Motor neuron (in vitro differentiated cells): ENCODE measurements at regions not wholly inside any gene's neighbourhood (a gene's known extent, or its start where the extent isn't known, plus 50 kb on each side); places are given as distances from the start of the nearest gene placed in this dataset.
A peak's percentile ranks its signal among the peaks of the same experiment; 100 is the strongest.
"Not testable (repeated sequence)": the region's sequence is repeated elsewhere in the genome, so short reads cannot be mapped to it uniquely, and the experiment has no call there.

Experiments
- ATAC-seq, 8 experiments: fragments of 200-7000 bp; cut with Tn5 transposase; replicated peaks in 6 of 8; 2 replicates each; pipeline ENCODE4 v1.8.0; 2021; ENCODE audit warnings: mild to moderate bottlenecking in 8 of 8, moderate library complexity in 8 of 8
- H3K27ac ChIP-seq, 2 donors: fragments of 250-450 bp; sonication (Bioruptor Pico); 2 replicates each; pipeline ENCODE4 v1.9.0; 2021; ENCODE audit warnings: antibody characterized with exemption in 2 of 2, mild to moderate bottlenecking in 2 of 2, moderate library complexity in 1 of 2
- H3K4me1 ChIP-seq, 2 donors: fragments of 250-450 bp; sonication (Bioruptor Pico); replicated peaks in 1 of 2; 2 replicates each; pipeline ENCODE4 v1.6.1; 2021; ENCODE audit warnings: antibody characterized with exemption in 2 of 2, mild to moderate bottlenecking in 2 of 2, moderate library complexity in 1 of 2
- H3K4me3 ChIP-seq, 5 donors: fragments of 250-450 bp; sonication (Bioruptor Pico); 2 replicates each; pipeline ENCODE4 v1.9.0; 2021; ENCODE audit warnings: antibody characterized with exemption in 5 of 5, mild to moderate bottlenecking in 5 of 5, moderate library complexity in 4 of 5
- WGBS, 10 experiments: fragments of 450-650 bp; shearing (Covaris generic); methylation state at CpG; one replicate each; pipeline ENCODE4 v1.0.0; 2022; 5-methylcytosine and 5-hydroxymethylcytosine counted together
- in situ Hi-C, 9 experiments: fragments of 400-800 bp; cut with MboI; loops; one replicate each; pipeline ENCODE4 v1.15.0; 2021; ENCODE audit warnings: low sequenced_read_pairs in 9 of 9, low pct_unique_long_range_greater_than_20kb in 2 of 9; ENCODE audit not compliant: unreplicated experiment in 9 of 9

DNA sequence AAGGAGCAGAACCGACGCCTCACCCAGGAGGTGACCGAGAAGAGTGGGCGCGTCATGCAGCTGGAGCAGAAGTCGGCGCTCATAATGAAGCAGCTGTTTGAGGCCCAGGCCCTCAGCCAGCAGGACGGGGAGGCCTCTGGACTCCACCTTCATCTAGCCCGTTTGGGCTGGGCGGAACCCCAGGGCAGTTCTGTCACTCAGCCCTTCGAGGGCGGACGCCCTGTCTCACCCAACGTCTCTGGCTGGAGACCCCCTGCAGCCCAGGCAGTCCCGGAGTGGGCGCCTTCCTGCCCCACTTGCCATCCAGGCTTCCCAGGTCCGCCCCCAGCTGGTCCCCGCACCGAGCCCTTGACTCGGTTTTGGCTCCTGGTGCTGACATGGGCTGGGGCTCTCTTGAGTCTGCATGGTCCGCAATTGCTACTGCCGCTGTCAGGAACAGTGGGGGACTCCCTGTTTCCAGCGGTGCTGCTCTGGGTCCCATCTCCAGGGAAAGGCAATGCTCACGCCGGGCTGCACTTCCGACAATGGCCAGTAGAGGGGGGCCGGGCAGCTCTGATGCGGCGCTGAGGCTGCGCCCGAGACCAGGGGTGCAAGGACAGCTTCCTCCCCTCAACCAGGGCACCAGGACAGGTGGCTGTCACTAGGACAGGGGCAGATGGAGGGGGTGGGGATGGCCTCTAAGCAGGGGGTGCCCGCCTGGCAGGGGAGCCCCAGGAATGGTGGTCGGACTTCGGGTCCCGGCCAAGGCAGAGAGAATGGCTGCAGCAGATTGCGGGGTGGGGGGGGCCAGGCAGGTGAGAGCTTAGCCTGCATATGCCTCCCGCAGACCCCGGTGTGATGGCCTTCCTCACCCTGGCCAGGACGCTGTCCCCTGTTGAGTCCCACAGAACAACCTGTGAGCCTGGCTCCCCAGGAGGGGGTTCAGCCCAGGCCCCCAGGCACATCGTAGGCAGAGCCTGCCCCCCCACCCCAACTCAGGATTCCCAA, 71.2 kb upstream of the KCTD7 start:
- Histone ChIP-seq H3K4me3 (no peak overlapping the region), H3K4me1 (no peaks in the 10 kb centered on the region), H3K27ac (no peak overlapping the region)
- in situ Hi-C loops = loop anchor here in 1 of 9 experiments (25.0 kb wide), 1 partner anchor 230 kb away; no protein-coding TSS in a partner anchor
- peak; percentile 77 to 87 (median 82) for ATAC-seq
- 6 to 48% (median 20%) methylated on average over 1 to 5 of the region's 40 CpGs; no CpG with 5 or more reads in 4 of the 10 experiments for WGBS, 10 experiments

DNA sequence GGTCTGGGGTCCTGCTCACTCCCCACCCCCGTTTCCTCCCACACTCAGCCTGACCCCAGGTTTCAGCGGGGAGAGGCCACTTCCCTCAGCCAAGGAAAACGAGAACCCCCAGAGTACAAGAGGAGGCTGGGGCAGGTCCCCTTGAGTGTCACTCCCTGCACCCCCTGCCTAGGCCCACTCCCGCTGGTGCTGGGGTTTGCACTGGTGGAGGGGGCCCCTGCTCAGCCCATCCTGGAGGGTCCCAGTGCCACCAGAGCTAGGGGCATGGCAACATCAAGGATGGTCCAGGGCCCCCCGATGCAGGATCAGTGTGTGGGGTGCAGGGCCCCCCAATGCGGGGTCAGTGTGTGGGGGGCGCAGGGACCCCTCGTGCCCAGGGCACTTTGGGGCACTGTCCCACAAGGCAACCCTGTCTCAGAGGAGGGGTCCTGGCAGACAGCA, 70.5 kb upstream of the KCTD7 start:
- no peak overlapping the region for H3K4me3 ChIP-seq
- no peaks in the 10 kb centered on the region for H3K4me1 ChIP-seq
- in situ Hi-C loops = loop anchor here in 1 of 9 experiments (25.0 kb wide), 1 partner anchor 229 kb away; no protein-coding TSS in a partner anchor
- 80 to 90% methylated on average over 1 to 4 of the region's 8 CpGs; no CpG with 5 or more reads in 8 of the 10 experiments for WGBS, 10 experiments
- H3K27ac ChIP-seq = no peak overlapping the region
- ATAC-seq = peak in 4 of 8 experiments; percentile 8 to 33 (median 16)

DNA sequence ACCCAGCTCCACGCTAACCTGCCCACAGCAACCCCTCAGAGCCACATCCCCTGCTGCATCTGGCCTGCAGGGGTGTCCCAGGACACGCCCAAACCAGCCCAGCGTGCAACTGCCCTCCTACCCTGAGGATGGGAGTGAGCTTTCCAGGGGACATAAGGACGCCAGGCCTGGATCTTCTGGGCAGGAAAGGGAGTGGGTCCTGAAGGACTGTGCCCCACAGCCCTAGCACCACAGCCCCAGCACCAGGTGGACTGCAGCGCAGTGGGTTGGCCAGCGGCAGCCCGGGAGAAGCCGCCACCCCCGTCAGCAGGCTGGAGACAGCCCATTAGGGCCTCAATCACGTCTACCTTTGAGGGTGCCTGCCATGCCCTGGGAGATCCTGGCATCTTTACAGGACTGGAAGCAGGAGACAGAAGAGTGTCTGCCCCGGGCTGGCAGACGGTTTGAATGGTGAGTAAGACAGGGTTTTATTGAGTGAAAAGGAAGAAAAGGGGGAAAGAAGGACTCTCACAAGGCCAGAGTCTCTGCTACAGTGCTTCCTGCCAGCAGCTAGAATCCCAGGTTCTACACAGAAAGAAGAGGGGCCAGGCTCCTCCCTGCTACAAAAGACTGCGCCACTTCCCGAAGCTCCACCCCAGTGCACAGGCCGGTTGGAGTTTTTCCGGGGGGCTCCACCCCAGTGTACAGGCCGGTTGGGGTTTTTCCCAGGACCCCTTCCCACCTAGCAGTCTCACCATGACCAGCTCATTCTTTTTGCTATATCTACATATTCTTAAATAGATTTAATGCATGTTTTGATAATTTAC, 69.8 kb upstream of the KCTD7 start:
- Histone ChIP-seq H3K4me3 (no peak overlapping the region), H3K27ac (no peak overlapping the region), H3K4me1 (no peaks in the 10 kb centered on the region)
- peak in 6 of 8 experiments; percentile 13 to 53 (median 34) for ATAC-seq
- 40 to 92% (median 73%) methylated on average over 2 to 6 of the region's 17 CpGs; no CpG with 5 or more reads in 5 of the 10 experiments for WGBS, 10 experiments
- in situ Hi-C loops = loop anchor here in 1 of 9 experiments (25.0 kb wide), 1 partner anchor 228 kb away; no protein-coding TSS in a partner anchor

DNA sequence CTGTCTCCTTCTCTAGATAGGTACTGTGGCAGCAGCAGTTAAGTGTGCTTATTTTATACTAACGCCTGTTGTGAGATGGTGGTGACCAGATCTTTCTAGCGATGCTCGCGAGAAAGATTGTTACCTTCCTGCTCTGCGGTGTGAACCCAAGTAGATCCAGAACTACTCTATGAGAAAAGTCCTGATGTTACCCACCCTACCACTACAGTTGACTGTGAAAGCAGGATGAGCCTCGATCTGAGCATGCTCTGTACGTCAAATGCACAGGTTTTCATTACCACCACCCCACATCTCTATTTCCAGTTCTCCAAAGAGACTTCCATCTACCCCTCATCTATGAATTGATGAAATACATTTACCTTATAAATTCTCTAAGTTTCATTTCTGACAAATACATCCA, 64.6 kb upstream of the KCTD7 start:
- Histone ChIP-seq H3K4me3 (no peak overlapping the region), H3K27ac (no peak overlapping the region), H3K4me1 (no peaks in the 10 kb centered on the region)
- no peak for ATAC-seq
- WGBS, 10 experiments = 75 to 95% (median 86%) methylated on average over 1 to 7 of the region's 7 CpGs; no CpG with 5 or more reads in 2 of the 10 experiments
- in situ Hi-C loops = loop anchor here in 1 of 9 experiments (25.0 kb wide), 1 partner anchor 223 kb away; no protein-coding TSS in a partner anchor

DNA sequence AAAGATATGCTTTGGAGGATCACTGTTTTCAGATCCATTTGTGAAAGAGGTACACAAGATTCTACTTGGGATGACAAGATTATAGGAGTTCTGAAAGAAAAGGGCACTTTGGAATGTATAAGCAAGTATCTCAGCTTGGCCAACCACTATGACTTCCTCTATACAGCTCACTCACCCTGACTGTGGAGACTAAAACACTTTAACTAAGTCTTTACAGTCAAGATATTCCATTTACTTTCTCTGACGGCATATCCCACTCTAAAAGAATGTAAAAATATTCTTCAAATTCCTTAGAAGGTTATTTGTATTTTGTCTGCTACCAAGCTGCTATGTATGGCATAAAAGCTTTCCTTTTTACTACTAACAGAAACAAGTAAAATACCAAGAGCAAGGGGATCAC, 58.5 kb upstream of the KCTD7 start:
- not testable (repeated sequence) for H3K27ac ChIP-seq, H3K4me3 ChIP-seq, H3K4me1 ChIP-seq, ATAC-seq
- WGBS, 10 experiments = 43 to 100% (median 87%) methylated on average over 1 of the region's 1 CpG; no CpG with 5 or more reads in 2 of the 10 experiments
- in situ Hi-C loops = loop anchor here in 1 of 9 experiments (25.0 kb wide), 1 partner anchor 217 kb away; no protein-coding TSS in a partner anchor

DNA sequence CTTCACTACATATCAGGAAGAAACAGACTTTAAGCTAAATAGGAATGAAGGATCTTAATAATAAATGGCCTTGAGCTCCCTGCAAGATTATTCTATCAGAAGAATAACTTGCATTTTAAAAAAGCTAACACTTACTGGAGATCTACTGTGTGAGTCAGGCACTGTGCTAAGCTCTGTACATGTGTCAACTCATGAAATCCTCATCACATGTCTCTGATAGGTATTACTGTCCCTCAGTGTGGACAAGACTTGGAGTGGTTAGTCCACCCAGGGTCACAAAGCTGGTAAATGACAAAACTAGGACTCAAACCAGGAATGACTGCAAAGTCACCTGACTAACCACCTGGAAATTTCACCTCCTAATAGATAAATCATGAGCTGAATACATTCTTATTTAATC, 57.1 kb upstream of the KCTD7 start:
- no peak overlapping the region for H3K27ac ChIP-seq
- no peak overlapping the region for H3K4me3 ChIP-seq
- in situ Hi-C loops = loop anchor here in 1 of 9 experiments (25.0 kb wide), 1 partner anchor 216 kb away; no protein-coding TSS in a partner anchor
- no peak for ATAC-seq
- H3K4me1 ChIP-seq = no peaks in the 10 kb centered on the region

DNA sequence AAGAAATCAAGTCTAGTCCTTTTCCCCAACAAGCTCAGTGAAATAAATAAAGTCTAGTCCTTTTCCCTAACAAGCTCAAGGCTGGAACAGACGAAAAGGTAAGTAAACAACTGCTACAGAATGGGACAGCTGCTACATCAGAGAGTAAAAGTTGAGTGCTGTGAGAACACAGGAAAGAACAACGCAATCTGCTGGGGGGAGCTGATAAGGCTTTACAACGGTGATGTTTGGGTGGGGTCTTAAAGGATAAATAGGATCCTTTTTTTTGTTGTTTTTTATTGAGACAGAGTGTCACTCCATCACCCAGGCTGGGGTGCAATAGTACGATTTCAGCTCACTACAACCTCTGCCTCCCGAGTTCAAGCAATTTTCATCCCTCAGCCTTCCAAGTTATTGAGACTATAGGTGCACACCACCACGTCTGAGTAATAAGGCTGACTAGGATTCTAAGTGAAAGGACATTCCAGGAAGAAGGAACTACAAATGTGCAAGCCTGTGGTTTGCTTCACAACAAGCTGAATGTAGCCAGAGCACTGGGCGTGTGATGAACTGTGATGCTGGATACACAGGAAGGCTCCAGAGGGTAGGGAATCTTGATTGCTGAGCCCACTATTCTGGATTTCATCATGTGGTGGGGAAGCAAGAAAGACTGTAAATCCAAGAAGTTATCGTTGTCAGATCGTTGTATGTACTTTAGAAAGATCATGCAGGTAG, 54.7 kb upstream of the KCTD7 start:
- WGBS, 10 experiments = 82 to 100% (median 95%) methylated on average over 1 to 8 of the region's 9 CpGs; no CpG with 5 or more reads in 1 of the 10 experiments

DNA sequence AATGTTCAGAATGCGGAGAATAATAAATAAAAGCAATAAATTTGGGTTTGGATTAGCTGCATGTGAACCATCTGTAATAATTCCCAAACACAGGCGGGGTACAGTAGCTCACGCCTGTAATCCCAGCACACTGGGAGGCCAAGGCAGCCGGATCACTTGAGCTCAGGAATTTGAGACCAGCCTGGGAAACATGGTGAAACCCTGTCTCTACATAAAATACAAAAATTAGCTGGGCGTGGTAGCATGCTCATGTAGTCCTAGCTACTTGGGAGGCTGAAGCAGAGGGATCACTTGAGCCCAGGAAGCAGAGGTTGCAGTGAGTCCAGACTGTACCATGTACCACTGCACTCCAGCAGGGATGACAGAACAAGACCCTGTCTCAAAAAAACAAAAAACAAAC, 53.9 kb upstream of the KCTD7 start:
- H3K4me3 ChIP-seq, H3K4me1 ChIP-seq, H3K27ac ChIP-seq: not testable (repeated sequence)
- WGBS, 10 experiments = 45 to 100% (median 92%) methylated on average over 2 to 5 of the region's 5 CpGs
- peak in 3 of 8 experiments; percentile 79 to 96 (median 95) for ATAC-seq
- in situ Hi-C loops = loop anchor here in 1 of 9 experiments (25.0 kb wide), 1 partner anchor 213 kb away; no protein-coding TSS in a partner anchor

More for the DNA sequence above, 54.7 kb upstream of the KCTD7 start:
- not testable (repeated sequence) for ATAC-seq, H3K27ac ChIP-seq, H3K4me3 ChIP-seq, H3K4me1 ChIP-seq
- in situ Hi-C loops = loop anchor here in 1 of 9 experiments (25.0 kb wide), 1 partner anchor 213 kb away; no protein-coding TSS in a partner anchor

DNA sequence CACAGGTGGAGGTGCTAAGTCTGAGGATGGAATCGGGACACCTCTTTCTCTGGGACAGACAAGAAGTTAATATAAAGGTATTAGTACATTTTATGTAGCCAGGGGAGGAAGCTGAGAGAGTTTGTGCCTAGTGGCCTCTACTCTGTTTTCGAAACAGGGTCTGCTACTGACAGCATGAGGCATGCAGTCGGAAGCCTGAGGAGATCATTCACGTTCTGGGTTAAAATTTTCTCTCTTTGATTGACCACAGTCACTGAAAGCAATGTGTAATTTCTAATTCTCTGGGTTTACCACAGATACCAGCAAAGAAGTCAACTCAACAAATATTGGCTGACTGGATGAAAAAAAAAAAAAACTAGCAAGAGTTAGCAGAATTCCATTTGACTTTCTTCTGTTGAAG, 53.3 kb upstream of the KCTD7 start:
- no peaks in the 10 kb centered on the region for H3K4me1 ChIP-seq
- 80 to 100% (median 90%) methylated on average over 1 to 4 of the region's 4 CpGs; no CpG with 5 or more reads in 3 of the 10 experiments for WGBS, 10 experiments
- H3K27ac ChIP-seq = no peak overlapping the region
- H3K4me3 ChIP-seq = no peak overlapping the region
- no peak for ATAC-seq
- in situ Hi-C loops = no loop called here

DNA sequence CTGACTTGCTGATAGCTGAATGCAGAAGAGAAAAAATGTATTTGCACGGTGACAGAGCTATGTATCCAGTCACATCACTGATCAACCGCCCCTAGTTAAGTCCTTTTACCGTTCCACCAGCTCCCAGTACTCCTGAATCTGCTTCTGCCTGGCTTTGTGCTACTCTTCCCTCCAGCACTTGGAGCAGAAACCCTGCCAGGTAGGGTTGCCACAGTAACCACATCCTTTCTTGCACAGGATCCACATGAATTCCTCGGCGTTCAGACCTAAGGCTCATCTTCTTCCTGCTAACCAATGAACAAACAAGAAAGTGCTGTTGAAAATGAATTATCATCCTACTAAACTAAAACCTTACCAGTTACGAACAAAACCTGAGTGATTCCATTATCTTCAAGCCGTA, 52.0 kb upstream of the KCTD7 start:
- ATAC-seq = no peak
- H3K4me3 ChIP-seq = no peak overlapping the region
- no peak overlapping the region for H3K27ac ChIP-seq
- no peaks in the 10 kb centered on the region for H3K4me1 ChIP-seq
- 76 to 100% (median 89%) methylated on average over 1 to 7 of the region's 7 CpGs for WGBS, 10 experiments
- in situ Hi-C loops = no loop called here
